Nephron progenitor cell (in vitro differentiated cells): ENCODE measurements at regions not wholly inside any gene's neighbourhood (a gene's known extent, or its start where the extent isn't known, plus 50 kb on each side); places are given as distances from the start of the nearest gene placed in this dataset.

ENCODE experiments used
- DNase-seq: peaks from one replicate; pipeline ENCODE4 v3.0.0; 2021
- H3K27ac Mint-ChIP-seq: 2 replicates; pipeline ENCODE4 v1.8.0; 2021; ENCODE audit warnings: mild to moderate bottlenecking, moderate library complexity, mixed read lengths
- H3K27me3 Mint-ChIP-seq: 2 replicates; pipeline ENCODE4 v1.8.0; 2021; ENCODE audit warnings: mild to moderate bottlenecking, low read depth, mixed read lengths; ENCODE audit not compliant: poor library complexity
- H3K36me3 Mint-ChIP-seq: 2 replicates; pipeline ENCODE4 v1.8.0; 2021; ENCODE audit warnings: low read depth, mixed read lengths
- H3K4me1 Mint-ChIP-seq: 2 replicates; pipeline ENCODE4 v1.8.0; 2021; ENCODE audit warnings: mixed read lengths
- H3K4me3 Mint-ChIP-seq: 2 replicates; pipeline ENCODE4 v1.8.0; 2021; ENCODE audit warnings: mild to moderate bottlenecking, moderate library complexity, mixed read lengths
- H3K9me3 Mint-ChIP-seq: 2 replicates; pipeline ENCODE4 v1.8.0; 2021; ENCODE audit warnings: mild to moderate bottlenecking, moderate library complexity, mixed read lengths
- TF ChIP-seq, protein P1 (sequence below): fragments of 200-600 bp; sonication (generic); IDR thresholded peaks from 2 replicates; pipeline ENCODE4 v1.5.0; 2021; ENCODE audit warnings: antibody characterized with exemption

DNA sequence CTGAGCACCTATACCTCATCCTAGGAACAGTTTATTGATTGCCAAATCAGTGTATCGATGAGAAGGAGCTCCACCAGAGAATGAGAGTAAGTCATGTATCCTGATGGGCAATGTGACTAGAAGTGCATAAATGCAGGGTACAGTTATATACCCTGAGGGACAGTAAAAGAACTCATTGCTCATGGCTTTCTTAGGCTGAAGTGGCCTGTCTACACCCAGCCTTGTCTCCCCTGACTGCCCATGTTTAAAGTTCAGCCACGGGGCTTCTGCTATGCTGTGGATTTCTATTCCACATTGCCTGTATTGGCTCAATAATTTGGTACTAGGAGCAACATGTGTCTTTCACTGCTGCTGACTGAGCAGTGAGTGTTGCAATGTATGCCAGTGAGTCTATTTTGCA lies 400.4 kb upstream of the IMPG1 start:
- Mint-ChIP-seq H3K4me3 (no peak overlapping the region), H3K4me1 (no peaks in the 10 kb centered on the region), H3K27ac (no peak overlapping the region), H3K9me3 (peaks cover 6% of the 10 kb centered on the region), H3K27me3 (no peaks in the 10 kb centered on the region), H3K36me3 (no peaks in the 10 kb centered on the region)
- TF ChIP-seq, protein P1, sequence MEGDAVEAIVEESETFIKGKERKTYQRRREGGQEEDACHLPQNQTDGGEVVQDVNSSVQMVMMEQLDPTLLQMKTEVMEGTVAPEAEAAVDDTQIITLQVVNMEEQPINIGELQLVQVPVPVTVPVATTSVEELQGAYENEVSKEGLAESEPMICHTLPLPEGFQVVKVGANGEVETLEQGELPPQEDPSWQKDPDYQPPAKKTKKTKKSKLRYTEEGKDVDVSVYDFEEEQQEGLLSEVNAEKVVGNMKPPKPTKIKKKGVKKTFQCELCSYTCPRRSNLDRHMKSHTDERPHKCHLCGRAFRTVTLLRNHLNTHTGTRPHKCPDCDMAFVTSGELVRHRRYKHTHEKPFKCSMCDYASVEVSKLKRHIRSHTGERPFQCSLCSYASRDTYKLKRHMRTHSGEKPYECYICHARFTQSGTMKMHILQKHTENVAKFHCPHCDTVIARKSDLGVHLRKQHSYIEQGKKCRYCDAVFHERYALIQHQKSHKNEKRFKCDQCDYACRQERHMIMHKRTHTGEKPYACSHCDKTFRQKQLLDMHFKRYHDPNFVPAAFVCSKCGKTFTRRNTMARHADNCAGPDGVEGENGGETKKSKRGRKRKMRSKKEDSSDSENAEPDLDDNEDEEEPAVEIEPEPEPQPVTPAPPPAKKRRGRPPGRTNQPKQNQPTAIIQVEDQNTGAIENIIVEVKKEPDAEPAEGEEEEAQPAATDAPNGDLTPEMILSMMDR: no peak
- DNase-seq: no peak

DNA sequence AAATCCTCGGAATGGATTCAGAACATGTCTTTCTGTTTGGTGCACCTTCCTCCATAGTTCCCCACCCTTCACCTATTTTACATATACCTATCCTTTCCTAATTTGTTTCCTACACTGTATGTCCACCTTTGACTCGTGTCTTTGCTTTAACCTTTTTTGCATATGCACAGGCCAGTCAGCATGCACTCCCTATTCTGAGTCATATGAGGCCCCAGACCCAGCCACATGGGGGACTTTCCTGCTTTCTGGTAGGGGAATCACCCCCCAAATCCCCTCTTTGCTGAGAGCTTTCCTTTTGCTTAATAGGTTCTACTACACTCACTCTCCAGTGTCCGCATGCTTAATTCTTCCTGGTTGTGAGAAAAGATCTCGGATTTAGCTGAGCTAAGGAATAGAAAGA lies 393.8 kb upstream of the IMPG1 start:
- H3K36me3 Mint-ChIP-seq: no peaks in the 10 kb centered on the region
- H3K27me3 Mint-ChIP-seq: no peaks in the 10 kb centered on the region
- no peaks in the 10 kb centered on the region for H3K4me1 Mint-ChIP-seq
- H3K9me3 Mint-ChIP-seq: no peaks in the 10 kb centered on the region
- H3K27ac Mint-ChIP-seq: no peak overlapping the region
- no peak overlapping the region for H3K4me3 Mint-ChIP-seq
- no peak for DNase-seq
- TF ChIP-seq, protein P1: no peak

DNA sequence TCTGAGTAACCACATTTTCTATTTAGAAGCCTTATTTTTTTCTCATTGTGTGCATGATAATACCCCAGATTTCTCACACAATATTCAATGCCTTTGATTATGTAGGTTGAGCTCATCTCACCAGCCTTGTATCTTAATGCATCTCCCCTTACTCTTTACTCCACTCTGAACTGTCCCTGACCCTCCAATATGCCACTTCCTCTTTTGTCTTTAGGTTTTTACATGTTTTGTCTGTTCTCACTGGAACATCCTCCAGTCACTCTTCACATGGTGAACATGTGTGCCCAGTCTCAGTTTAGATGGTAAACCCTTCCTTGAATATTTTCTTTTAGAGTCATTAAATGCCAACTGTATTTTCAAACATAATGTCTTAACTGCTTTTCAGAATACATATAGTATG lies 392.9 kb upstream of the IMPG1 start:
- DNase-seq: no peak

DNA sequence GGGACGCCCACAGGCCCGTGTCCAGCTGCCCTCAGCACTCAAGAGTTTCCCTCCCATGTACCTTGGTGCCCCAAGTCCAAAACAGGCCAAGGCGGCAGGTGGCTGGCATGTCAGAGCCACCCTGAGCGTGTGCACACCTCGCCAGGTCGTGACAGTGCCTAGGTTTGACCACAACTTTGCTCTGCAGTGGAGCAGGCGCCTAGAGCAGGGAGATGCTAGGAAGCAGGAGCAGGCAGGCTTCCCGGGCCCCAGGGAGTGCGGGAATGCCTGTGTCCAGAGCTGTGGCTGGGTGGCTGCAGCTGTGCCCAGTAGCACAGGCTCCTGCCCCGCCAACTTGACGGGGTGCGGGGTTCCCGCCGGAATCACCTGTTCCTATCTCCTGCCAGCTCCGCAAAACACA lies 380.8 kb upstream of the IMPG1 start:
- Mint-ChIP-seq H3K9me3 (no peaks in the 10 kb centered on the region), H3K27me3 (no peaks in the 10 kb centered on the region), H3K4me3 (no peak overlapping the region), H3K36me3 (no peaks in the 10 kb centered on the region), H3K4me1 (no peaks in the 10 kb centered on the region), H3K27ac (no peak overlapping the region)
- TF ChIP-seq, protein P1: no peak
- DNase-seq: no peak

More for the DNA sequence above, 392.9 kb upstream of the IMPG1 start:
- TF ChIP-seq, protein P1: no peak
- Mint-ChIP-seq H3K4me3 (no peak overlapping the region), H3K36me3 (no peaks in the 10 kb centered on the region), H3K9me3 (peaks cover 7% of the 10 kb centered on the region), H3K27ac (no peak overlapping the region), H3K4me1 (no peaks in the 10 kb centered on the region), H3K27me3 (no peaks in the 10 kb centered on the region)

DNA sequence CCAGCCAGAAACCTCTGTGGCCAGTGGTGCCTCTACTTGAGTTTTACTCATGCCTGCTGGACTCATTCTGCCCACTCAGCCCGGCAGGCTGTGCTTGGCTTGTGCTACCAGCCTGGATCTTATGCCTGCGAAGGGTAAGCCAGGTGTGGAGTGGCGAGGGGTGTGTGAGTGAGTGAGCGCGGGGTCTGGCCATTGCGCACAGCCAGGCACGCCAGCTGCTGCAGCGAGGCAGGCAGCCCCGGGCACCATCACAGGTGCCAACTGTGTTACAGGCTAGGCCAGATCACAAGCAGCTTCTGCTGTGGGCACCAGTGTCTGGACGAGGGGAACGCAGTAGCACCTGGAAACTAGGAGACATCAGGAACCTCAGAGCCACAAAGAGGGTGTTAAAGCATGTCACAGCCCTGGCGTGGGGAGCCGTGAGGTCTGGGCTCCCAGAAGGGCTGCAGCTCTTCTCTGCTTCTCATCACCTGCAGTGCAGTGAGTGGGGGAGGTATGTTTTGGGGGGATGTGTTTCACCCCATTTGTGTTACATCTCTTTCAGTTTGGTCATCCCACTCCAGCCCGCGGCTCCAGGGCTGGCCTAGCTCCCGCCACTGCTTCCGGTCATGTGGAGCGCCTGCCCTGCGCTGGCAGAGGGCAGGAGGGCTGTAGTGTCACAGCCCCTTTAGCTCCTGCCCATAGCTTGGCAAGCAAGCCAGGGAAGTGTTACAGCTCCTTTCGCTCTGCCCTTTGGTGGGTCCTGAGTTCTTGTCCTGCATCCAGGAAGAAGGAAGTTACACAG lies 379.7 kb upstream of the IMPG1 start:
- Mint-ChIP-seq H3K9me3 (peaks cover 5% of the 10 kb centered on the region), H3K36me3 (no peaks in the 10 kb centered on the region), H3K27me3 (no peaks in the 10 kb centered on the region), H3K27ac (no peak overlapping the region), H3K4me1 (no peaks in the 10 kb centered on the region), H3K4me3 (no peak overlapping the region)
- no peak for DNase-seq
- TF ChIP-seq, protein P1: no peak

DNA sequence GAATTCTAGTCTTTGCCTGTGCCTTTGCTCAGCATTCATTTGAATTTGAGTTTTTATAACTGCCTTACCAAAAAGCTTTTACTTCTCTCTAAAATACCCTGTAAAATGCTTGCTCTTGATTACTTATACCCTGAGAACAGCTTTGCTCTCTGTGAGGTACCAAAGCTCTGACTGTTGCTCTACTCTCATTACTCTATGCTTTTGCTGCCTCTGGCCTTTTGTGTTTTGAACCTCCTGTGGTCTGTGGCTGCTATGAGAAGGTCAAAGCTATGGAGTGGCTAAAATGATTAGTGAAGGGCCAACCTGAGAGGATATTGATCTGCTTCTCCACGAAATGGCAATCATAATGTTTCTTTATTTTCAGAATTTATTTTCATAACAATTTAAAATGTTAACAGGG lies 375.6 kb upstream of the IMPG1 start:
- no peaks in the 10 kb centered on the region for H3K27me3 Mint-ChIP-seq
- no peak overlapping the region for H3K27ac Mint-ChIP-seq
- no peaks in the 10 kb centered on the region for H3K4me1 Mint-ChIP-seq
- no peak for DNase-seq
- H3K36me3 Mint-ChIP-seq: no peaks in the 10 kb centered on the region
- H3K4me3 Mint-ChIP-seq: no peak overlapping the region
- TF ChIP-seq, protein P1: no peak
- H3K9me3 Mint-ChIP-seq: peaks cover 16% of the 10 kb centered on the region
